Coronary artery (tissue), 2 donors: ENCODE measurements at regions not wholly inside any gene's neighbourhood (a gene's known extent, or its start where the extent isn't known, plus 50 kb on each side); places are given as distances from the start of the nearest gene placed in this dataset.

ENCODE experiments used
- DNase-seq: peaks from one replicate; pipeline ENCODE4 v3.0.0-alpha.2; 2017; ENCODE audit warnings: low spot score
- H3K27ac ChIP-seq, 2 donors: fragments of 200-600 bp; sonication (generic); one replicate each; pipeline ENCODE4 v1.5.1; 2016 to 2019
- H3K4me3 ChIP-seq: fragments of 200-600 bp; sonication (generic); 2 replicates; pipeline ENCODE4 v1.5.1; 2016; ENCODE audit warnings: mild to moderate bottlenecking, moderate library complexity
- CTCF ChIP-seq: fragments of 200-600 bp; sonication (generic); IDR thresholded peaks from one replicate; pipeline ENCODE4 v1.5.1; 2019; ENCODE audit warnings: antibody characterized with exemption

GRCh38 chr2:176536439-176537133 is 267.3 kb downstream of the MTX2 start:
- Histone ChIP-seq H3K4me3 (no peak overlapping the region), H3K27ac (no peak overlapping the region)
- DNase-seq = no peak
- TF ChIP-seq CTCF = no peak

DNA sequence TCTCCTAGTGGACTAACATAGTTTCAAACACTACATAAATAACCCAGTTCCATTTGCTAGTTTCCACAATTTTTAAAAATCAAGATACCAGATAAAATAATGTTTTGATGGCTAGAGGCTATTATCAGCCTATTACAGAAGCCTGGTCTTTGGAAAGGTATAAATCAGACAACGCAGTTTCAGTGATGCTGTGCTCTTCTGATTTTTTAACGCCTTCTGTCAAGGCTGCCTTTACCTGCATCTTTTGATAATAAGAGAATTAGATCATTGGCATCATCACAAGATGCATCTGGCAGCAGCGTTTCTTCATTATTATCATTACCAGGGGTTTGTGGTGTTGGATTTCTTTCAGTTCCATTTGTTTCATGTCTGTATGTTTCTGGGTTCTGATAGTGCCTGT is 268.7 kb downstream of the MTX2 start:
- no peak overlapping the region for H3K27ac ChIP-seq
- no peak for DNase-seq
- TF ChIP-seq CTCF = no peak
- H3K4me3 ChIP-seq = no peak overlapping the region

DNA sequence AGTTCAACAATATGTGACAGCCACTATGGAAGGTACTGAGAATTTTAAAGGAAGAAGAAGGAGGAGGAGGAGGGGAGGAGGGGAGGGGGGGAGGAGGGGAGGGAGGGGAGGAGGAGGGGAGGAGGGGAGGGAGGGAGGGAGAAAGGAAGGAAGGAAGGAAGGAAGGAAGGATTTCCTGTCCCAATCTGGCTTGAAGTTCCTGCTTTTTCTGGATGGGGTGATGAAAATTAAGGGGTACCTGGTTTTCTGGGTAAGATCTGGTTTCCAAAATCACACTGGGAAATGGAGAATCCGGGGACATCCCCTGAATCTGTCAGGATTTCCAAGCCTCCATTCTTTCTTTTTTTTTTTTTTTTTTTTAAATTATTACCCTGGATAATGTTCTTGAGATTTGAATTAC is 271.8 kb downstream of the MTX2 start:
- Histone ChIP-seq H3K27ac (no peak overlapping the region), H3K4me3 (no peak overlapping the region)
- no peak for DNase-seq
- no peak for TF ChIP-seq CTCF

GRCh38 chr2:176542476-176542875 is 273.2 kb downstream of the MTX2 start:
- H3K4me3 ChIP-seq = no peak overlapping the region
- no peak for TF ChIP-seq CTCF
- H3K27ac ChIP-seq = no peak overlapping the region
- DNase-seq = no peak

DNA sequence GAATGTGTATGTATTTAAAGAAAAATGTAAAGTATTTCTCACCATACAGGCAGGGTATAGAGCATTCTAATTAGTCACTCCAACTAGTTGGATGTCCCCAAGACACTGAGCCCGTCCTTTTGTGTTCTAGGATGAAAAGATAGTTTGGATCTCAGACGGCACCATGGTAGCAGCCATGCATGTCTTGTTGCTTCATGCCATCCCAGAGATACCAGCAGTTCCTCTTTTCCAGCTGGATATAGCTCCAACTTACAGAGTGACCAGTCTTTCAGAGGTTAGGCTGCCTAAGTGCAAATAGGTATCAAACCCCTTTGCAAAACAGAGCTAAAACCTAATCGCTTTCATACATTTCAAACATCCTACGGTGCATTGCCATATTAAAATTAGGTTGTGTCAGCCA is 275.3 kb downstream of the MTX2 start:
- no peak for TF ChIP-seq CTCF

GRCh38 chr2:176544991-176545956 is 276.0 kb downstream of the MTX2 start:
- no peak for TF ChIP-seq CTCF
- no peak overlapping the region for H3K27ac ChIP-seq
- no peak for DNase-seq
- no peak overlapping the region for H3K4me3 ChIP-seq

More for the DNA sequence above, 275.3 kb downstream of the MTX2 start:
- Histone ChIP-seq H3K27ac (no peak overlapping the region), H3K4me3 (no peak overlapping the region)
- no peak for DNase-seq
